C4-2B (cell line): ENCODE measurements at regions not wholly inside any gene's neighbourhood (a gene's known extent, or its start where the extent isn't known, plus 50 kb on each side); places are given as distances from the start of the nearest gene placed in this dataset.

Source experiments
- H3K27ac ChIP-seq: fragments of 450-650 bp; 2 replicates; pipeline ENCODE4 v1.5.1; 2017
- CTCF ChIP-seq: fragments of 450-650 bp; conservative IDR thresholded peaks from 2 replicates; pipeline ENCODE4 v1.5.1; 2017; ENCODE audit warnings: mild to moderate bottlenecking
- ZFX ChIP-seq: fragments of 450-650 bp; IDR thresholded peaks from 2 replicates; pipeline ENCODE4 v1.6.1; 2017

- TF ChIP-seq CTCF (no peak), ZFX (no peak)
- no peak overlapping the region for H3K27ac ChIP-seq
These were observed 463.4 kb downstream of the EIPR1 start for GRCh38 chr2:2914252-2914651.

DNA sequence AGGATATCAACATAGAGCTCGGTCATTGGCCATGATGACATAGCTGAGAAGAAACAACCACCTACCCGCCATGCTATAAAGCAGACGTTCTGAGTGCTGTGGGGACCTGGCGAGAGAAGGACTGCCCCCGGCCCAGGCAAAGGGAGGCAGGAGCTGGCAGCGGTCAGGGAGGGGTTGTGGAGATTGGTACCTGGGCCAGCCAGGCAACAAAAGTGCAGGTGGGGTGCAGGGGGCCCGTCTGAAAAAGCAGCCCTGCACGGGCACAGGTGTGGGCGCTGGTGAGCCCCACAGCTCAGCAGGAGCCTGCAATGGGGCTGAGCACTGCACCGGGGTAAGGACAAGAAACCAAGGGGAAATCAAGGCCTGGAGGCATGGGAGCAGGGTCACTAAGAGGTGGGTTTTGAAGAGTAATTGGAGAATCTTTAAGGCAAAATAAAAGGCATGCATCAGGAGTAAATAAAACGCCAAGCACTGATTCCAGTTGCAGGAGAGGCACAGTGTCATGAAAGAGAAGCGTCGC is 464.0 kb downstream of the EIPR1 start:
- TF ChIP-seq CTCF: no peak
- TF ChIP-seq ZFX: no peak
- no peak overlapping the region for H3K27ac ChIP-seq

GRCh38 chr2:2912731-2913130 is 464.9 kb downstream of the EIPR1 start:
- no peak overlapping the region for H3K27ac ChIP-seq
- no peak for TF ChIP-seq CTCF
- no peak for TF ChIP-seq ZFX

DNA sequence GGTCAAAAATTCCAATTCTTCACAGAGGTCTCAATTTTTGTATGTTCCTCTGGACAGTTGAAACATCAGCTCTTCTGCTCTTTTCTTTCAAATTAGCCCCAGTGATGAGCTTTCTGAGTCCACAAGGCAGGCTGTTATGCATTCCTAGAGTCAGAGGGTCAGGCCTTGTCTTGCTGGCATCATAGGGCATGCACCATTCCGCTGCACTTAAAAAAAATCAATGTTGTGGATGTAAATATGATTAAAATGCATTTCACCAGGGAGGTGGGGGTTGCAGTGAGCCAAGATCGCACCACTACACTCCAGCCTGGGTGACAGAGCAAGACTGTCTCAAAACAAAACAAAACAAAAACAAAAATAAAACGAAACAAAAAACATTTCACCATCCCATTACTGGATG is 465.3 kb downstream of the EIPR1 start:
- no peak overlapping the region for H3K27ac ChIP-seq
- TF ChIP-seq ZFX: no peak
- no peak for TF ChIP-seq CTCF

DNA sequence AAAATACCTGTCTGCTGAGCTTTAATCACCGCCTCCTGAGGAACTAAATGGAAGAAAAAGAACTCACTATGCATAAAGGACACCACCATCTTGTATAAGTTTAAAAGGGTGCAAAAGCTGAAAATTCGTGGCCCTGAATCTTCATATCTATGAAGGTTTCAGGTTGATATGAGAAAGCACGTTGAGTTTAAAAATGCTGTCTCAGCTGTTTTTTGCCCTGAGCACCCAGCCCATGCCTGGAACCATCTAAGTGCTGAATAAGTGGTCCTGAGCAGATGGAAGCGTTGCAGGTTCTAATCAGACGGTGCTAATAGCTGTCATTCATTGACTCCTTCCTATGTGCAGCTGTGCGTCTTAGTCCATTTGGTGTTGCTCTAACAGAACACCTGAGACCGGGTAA is 467.4 kb downstream of the EIPR1 start:
- TF ChIP-seq CTCF (no peak), ZFX (no peak)
- H3K27ac ChIP-seq: no peak overlapping the region

GRCh38 chr2:2909086-2910035 is 468.3 kb downstream of the EIPR1 start:
- TF ChIP-seq CTCF: no peak
- TF ChIP-seq ZFX: no peak
- no peak overlapping the region for H3K27ac ChIP-seq

- TF ChIP-seq ZFX: no peak
- TF ChIP-seq CTCF: no peak
- H3K27ac ChIP-seq: no peak overlapping the region
These were observed 471.5 kb downstream of the EIPR1 start for GRCh38 chr2:2906091-2906490.
